B cell (primary cell): ENCODE measurements at regions not wholly inside any gene's neighbourhood (a gene's known extent, or its start where the extent isn't known, plus 50 kb on each side); places are given as distances from the start of the nearest gene placed in this dataset.
"Not testable (repeated sequence)": the region's sequence is repeated elsewhere in the genome, so short reads cannot be mapped to it uniquely, and the experiment has no call there.

Source experiments
- CTCF ChIP-seq: fragments of 200-600 bp; IDR thresholded peaks from one replicate; pipeline ENCODE4 v1.8.0; 2022; ENCODE audit warnings: antibody characterized with exemption, mild to moderate bottlenecking
- EZH2 ChIP-seq: IDR thresholded peaks from 2 replicates; pipeline ENCODE4 v1.6.1; 2012; ENCODE audit warnings: borderline replicate concordance, low read depth, mild to moderate bottlenecking, moderate library complexity, low read length; ENCODE audit not compliant: insufficient read depth, poor library complexity, severe bottlenecking

- not testable (repeated sequence) for TF ChIP-seq CTCF, EZH2
These were observed 133.0 kb upstream of the TCF4 start for GRCh38 chr18:55721006-55721405.
